GM10248 (cell line): ENCODE measurements at regions not wholly inside any gene's neighbourhood (a gene's known extent, or its start where the extent isn't known, plus 50 kb on each side); places are given as distances from the start of the nearest gene placed in this dataset.

Experiments
- CTCF ChIA-PET: fragments of 300-600 bp; sonication (Branson Sonifier 250); formaldehyde crosslinking; extraction: SDS; loops from one replicate; lab custom pipeline; 2021; ENCODE audit warnings: antibody characterized with exemption; lab: Yijun Ruan, JAX
- POLR2A ChIA-PET: fragments of 350-650 bp; sonication (Branson Sonifier 250); formaldehyde crosslinking; extraction: SDS; loops from one replicate; lab custom pipeline; 2020; ENCODE audit warnings: antibody characterized with exemption; lab: Yijun Ruan, JAX
- DNase-seq: peaks from one replicate; pipeline ENCODE4 v3.0.0; 2012; ENCODE audit errors: extremely low spot score
- CTCF ChIP-seq: IDR thresholded peaks from 2 replicates; pipeline ENCODE4 v1.5.1; 2012; ENCODE audit warnings: mild to moderate bottlenecking, low read depth; ENCODE audit errors: extremely low read depth, missing control alignments, control extremely low read depth

- ChIA-PET POLR2A (no interaction called here), CTCF (interaction anchor here (1.0 to 2.3 kb wide), 5 partner anchors 30 to 49 kb away, joined by 4 to 7 read pairs (median 5); no protein-coding TSS in a partner anchor)
- no peak for TF ChIP-seq CTCF
- no peak for DNase-seq
Measured at GRCh38 chr9:126750941-126751725, 53.7 kb upstream of the ZBTB43 start.

- ChIA-PET CTCF (interaction anchor here (1.2 to 2.4 kb wide), 9 partner anchors 10 to 252 kb away, joined by 3 to 7 read pairs (median 4); no protein-coding TSS in a partner anchor), POLR2A (no interaction called here)
- TF ChIP-seq CTCF, result no peak
- DNase-seq, result no peak
Measured at GRCh38 chr9:126752376-126752775, 52.5 kb upstream of the ZBTB43 start.

GRCh38 chr9:126752881-126753670 is 51.8 kb upstream of the ZBTB43 start:
- TF ChIP-seq CTCF, result no peak
- POLR2A ChIA-PET, result no interaction called here
- CTCF ChIA-PET, result interaction anchor here (1.2 to 2.4 kb wide), 8 partner anchors 9 to 253 kb away, joined by 3 to 7 read pairs (median 4); no protein-coding TSS in a partner anchor
- no peak for DNase-seq

- no peak for DNase-seq
- ChIA-PET POLR2A (no interaction called here), CTCF (interaction anchor here (1.0 to 2.4 kb wide), 3 partner anchors 10 to 27 kb away, joined by 3 to 7 read pairs (median 3); no protein-coding TSS in a partner anchor)
- TF ChIP-seq CTCF, result no peak
Measured at GRCh38 chr9:126754436-126755316, 50.2 kb upstream of the ZBTB43 start.
